ENCODE measurements at regions not wholly inside any gene's neighbourhood (a gene's known extent, or its start where the extent isn't known, plus 50 kb on each side); places are given as distances from the start of the nearest gene placed in this dataset.

GRCh38 chr4:175198056-175198455 lies 279.9 kb downstream of the ADAM29 start:
- TF ChIP-seq POLR2A (IDR thresholded peaks at IDR 0.05) (no peak), EP300 (IDR thresholded peaks at IDR 0.05) (no peak)

All from tibial nerve (tissue), 3 donors.